ENCODE measurements at regions not wholly inside any gene's neighbourhood (a gene's known extent, or its start where the extent isn't known, plus 50 kb on each side); places are given as distances from the start of the nearest gene placed in this dataset.

GRCh38 chr4:126991965-126992364 is 640.8 kb upstream of the INTU start:
- Histone ChIP-seq H3K27me3 (no peaks in the 10 kb centered on the region), H3K4me3 (no peak overlapping the region), H3K36me3 (no peaks in the 10 kb centered on the region), H3K27ac (no peak overlapping the region), H3K9me3 (no peaks in the 10 kb centered on the region), H3K4me1 (no peaks in the 10 kb centered on the region)
- no peak for TF ChIP-seq CTCF (IDR thresholded peaks at IDR 0.05)
- no peak for DNase-seq
- intact Hi-C loops (cut with DNase I; ENCODE audit: low total_unique reads) = no loop called here

DNA sequence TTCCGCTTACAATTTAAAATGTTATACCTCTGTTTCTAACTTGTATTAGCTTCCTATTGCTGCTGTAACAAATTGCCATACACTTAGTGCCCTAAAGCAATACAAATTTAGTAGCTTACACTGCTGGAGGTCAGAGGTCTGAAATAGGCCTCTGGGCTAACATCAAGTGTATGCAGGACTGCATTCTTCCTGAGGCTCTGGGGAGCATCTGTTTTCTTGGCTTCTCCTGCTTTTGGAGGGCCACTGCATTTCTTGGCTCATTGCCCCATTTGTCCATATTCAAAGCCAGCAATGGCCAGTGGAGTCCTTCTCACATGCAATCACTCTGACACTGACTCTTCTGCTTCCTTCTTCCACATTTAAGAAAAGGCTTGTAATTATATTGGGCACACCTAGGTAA is 639.8 kb upstream of the INTU start:
- no peak overlapping the region for H3K4me3 ChIP-seq
- intact Hi-C loops (cut with DNase I; ENCODE audit: low total_unique reads) = no loop called here

GRCh38 chr4:126993351-126993750 is 639.4 kb upstream of the INTU start:
- no peak for DNase-seq
- intact Hi-C loops (cut with DNase I; ENCODE audit: low total_unique reads) = no loop called here
- no peak for TF ChIP-seq CTCF (IDR thresholded peaks at IDR 0.05)
- Histone ChIP-seq H3K4me1 (no peaks in the 10 kb centered on the region), H3K36me3 (no peaks in the 10 kb centered on the region), H3K4me3 (no peak overlapping the region), H3K27ac (no peak overlapping the region), H3K9me3 (no peaks in the 10 kb centered on the region), H3K27me3 (no peaks in the 10 kb centered on the region)

More for the DNA sequence above, 639.8 kb upstream of the INTU start:
- Histone ChIP-seq H3K36me3 (no peaks in the 10 kb centered on the region), H3K4me1 (no peaks in the 10 kb centered on the region), H3K27ac (no peak overlapping the region), H3K27me3 (no peaks in the 10 kb centered on the region), H3K9me3 (no peaks in the 10 kb centered on the region)
- no peak for TF ChIP-seq CTCF (IDR thresholded peaks at IDR 0.05)
- DNase-seq = no peak

- Histone ChIP-seq H3K36me3 (no peaks in the 10 kb centered on the region), H3K9me3 (no peaks in the 10 kb centered on the region), H3K4me1 (no peaks in the 10 kb centered on the region), H3K4me3 (no peak overlapping the region), H3K27me3 (no peaks in the 10 kb centered on the region), H3K27ac (no peak overlapping the region)
- TF ChIP-seq CTCF (IDR thresholded peaks at IDR 0.05) = no peak
- intact Hi-C loops (cut with DNase I; ENCODE audit: low total_unique reads) = no loop called here
- DNase-seq = no peak
Observed at GRCh38 chr4:126995235-126995634, 637.5 kb upstream of the INTU start.

GRCh38 chr4:127000110-127000509 is 632.6 kb upstream of the INTU start:
- H3K27ac ChIP-seq = no peak overlapping the region
- no peak for DNase-seq
- intact Hi-C loops (cut with DNase I; ENCODE audit: low total_unique reads) = no loop called here
- no peaks in the 10 kb centered on the region for H3K4me1 ChIP-seq
- no peaks in the 10 kb centered on the region for H3K36me3 ChIP-seq
- no peaks in the 10 kb centered on the region for H3K9me3 ChIP-seq
- no peaks in the 10 kb centered on the region for H3K27me3 ChIP-seq
- no peak overlapping the region for H3K4me3 ChIP-seq
- no peak for TF ChIP-seq CTCF (IDR thresholded peaks at IDR 0.05)

GRCh38 chr4:127000846-127001245 is 631.9 kb upstream of the INTU start:
- Histone ChIP-seq H3K36me3 (no peaks in the 10 kb centered on the region), H3K9me3 (no peaks in the 10 kb centered on the region), H3K27ac (no peak overlapping the region), H3K27me3 (no peaks in the 10 kb centered on the region), H3K4me1 (no peaks in the 10 kb centered on the region), H3K4me3 (no peak overlapping the region)
- TF ChIP-seq CTCF (IDR thresholded peaks at IDR 0.05) = no peak
- DNase-seq = no peak
- intact Hi-C loops (cut with DNase I; ENCODE audit: low total_unique reads) = no loop called here
